ENCODE measurements at regions not wholly inside any gene's neighbourhood (a gene's known extent, or its start where the extent isn't known, plus 50 kb on each side); places are given as distances from the start of the nearest gene placed in this dataset.

- FAIRE-seq (peak; percentile 26), DNase-seq (ENCODE audit: low read depth, low spot score) (no peak)
- dilution Hi-C loops (cut with MboI; ENCODE audit: extremely low pct_ligation_motif_present, low sequenced_read_pairs) = no loop called here
- Histone ChIP-seq H3K79me2 (ENCODE audit: control insufficient read depth, insufficient read depth, low read length) (no peaks in the 10 kb centered on the region), H3K4me2 (ENCODE audit: control insufficient read depth, extremely low read depth, insufficient read depth, low read depth, low read length) (no peak overlapping the region), H3K36me3 (ENCODE audit: control insufficient read depth in 2 of 2, extremely low read depth in 1 of 2, insufficient read depth in 2 of 2, low read length in 2 of 2) (no peaks in the 10 kb centered on the region), H3K27ac (ENCODE audit: control insufficient read depth, insufficient read depth, low read length) (no peak overlapping the region), H3K4me1 (ENCODE audit: control insufficient read depth, extremely low read depth, insufficient read depth, low read length) (no peaks in the 10 kb centered on the region), H3K4me3 (ENCODE audit: control insufficient read depth in 2 of 3, extremely low read depth in 1 of 3, insufficient read depth in 2 of 3, low read depth in 1 of 3, low read length in 3 of 3) (no peak overlapping the region), H4K20me1 (ENCODE audit: control insufficient read depth, extremely low read depth, insufficient read depth, low read length) (no peaks in the 10 kb centered on the region), H3K9ac (ENCODE audit: control insufficient read depth, extremely low read depth, insufficient read depth, low read length) (no peak overlapping the region), H3K9me3 (ENCODE audit: control insufficient read depth, low read depth, low read length) (no peaks in the 10 kb centered on the region), H3K9me1 (ENCODE audit: control insufficient read depth, extremely low read depth, insufficient read depth, low read length) (no peaks in the 10 kb centered on the region), H3K27me3 (ENCODE audit: control insufficient read depth, extremely low read depth, insufficient read depth, low read length) (no peaks in the 10 kb centered on the region), H2AFZ (ENCODE audit: control insufficient read depth, low read length) (no peak overlapping the region)
- TF ChIP-seq CTCF (optimal IDR thresholded peaks at IDR 0.05 in 1 of 3, IDR thresholded peaks at IDR 0.05 in 1 of 3, conservative IDR thresholded peaks at IDR 0.05 in 1 of 3; ENCODE audit: extremely low read depth in 1 of 3, insufficient read depth in 2 of 3, low read length in 3 of 3) (no peak), EZH2 (IDR thresholded peaks at IDR 0.05; ENCODE audit: low read length) (no peak)
Observed at GRCh38 chr1:64404202-64404601, 65.7 kb upstream of the CACHD1 start.

- Histone ChIP-seq H3K9me1 (ENCODE audit: control insufficient read depth, extremely low read depth, insufficient read depth, low read length) (no peaks in the 10 kb centered on the region), H3K9ac (ENCODE audit: control insufficient read depth, extremely low read depth, insufficient read depth, low read length) (no peak overlapping the region), H3K9me3 (ENCODE audit: control insufficient read depth, low read depth, low read length) (no peaks in the 10 kb centered on the region), H3K4me1 (ENCODE audit: control insufficient read depth, extremely low read depth, insufficient read depth, low read length) (no peaks in the 10 kb centered on the region), H3K36me3 (ENCODE audit: control insufficient read depth in 2 of 2, extremely low read depth in 1 of 2, insufficient read depth in 2 of 2, low read length in 2 of 2) (no peaks in the 10 kb centered on the region), H3K4me3 (ENCODE audit: control insufficient read depth in 2 of 3, extremely low read depth in 1 of 3, insufficient read depth in 2 of 3, low read depth in 1 of 3, low read length in 3 of 3) (no peak overlapping the region), H3K27ac (ENCODE audit: control insufficient read depth, insufficient read depth, low read length) (no peak overlapping the region), H4K20me1 (ENCODE audit: control insufficient read depth, extremely low read depth, insufficient read depth, low read length) (no peaks in the 10 kb centered on the region), H3K79me2 (ENCODE audit: control insufficient read depth, insufficient read depth, low read length) (no peaks in the 10 kb centered on the region), H3K27me3 (ENCODE audit: control insufficient read depth, extremely low read depth, insufficient read depth, low read length) (no peaks in the 10 kb centered on the region), H2AFZ (ENCODE audit: control insufficient read depth, low read length) (no peak overlapping the region), H3K4me2 (ENCODE audit: control insufficient read depth, extremely low read depth, insufficient read depth, low read depth, low read length) (no peak overlapping the region)
- FAIRE-seq (no peak), DNase-seq (ENCODE audit: low read depth, low spot score) (no peak)
- dilution Hi-C loops (cut with MboI; ENCODE audit: extremely low pct_ligation_motif_present, low sequenced_read_pairs) = no loop called here
- TF ChIP-seq CTCF (optimal IDR thresholded peaks at IDR 0.05 in 1 of 3, IDR thresholded peaks at IDR 0.05 in 1 of 3, conservative IDR thresholded peaks at IDR 0.05 in 1 of 3; ENCODE audit: extremely low read depth in 1 of 3, insufficient read depth in 2 of 3, low read length in 3 of 3) (no peak), EZH2 (IDR thresholded peaks at IDR 0.05; ENCODE audit: low read length) (no peak)
Observed at GRCh38 chr1:64405833-64406232, 64.1 kb upstream of the CACHD1 start.
